ENCODE measurements at regions not wholly inside any gene's neighbourhood (a gene's known extent, or its start where the extent isn't known, plus 50 kb on each side); places are given as distances from the start of the nearest gene placed in this dataset.

- H3K36me3 ChIP-seq (ENCODE audit: low read depth): no peaks in the 10 kb centered on the region
- no peaks in the 10 kb centered on the region for H3K9me3 ChIP-seq
- H3K4me3 ChIP-seq: no peak overlapping the region
- H3K4me1 ChIP-seq (ENCODE audit: low read depth): no peaks in the 10 kb centered on the region
- no peak for ATAC-seq
- TF ChIP-seq CTCF (IDR thresholded peaks at IDR 0.05): no peak
- intact Hi-C loops (cut with DNase I, micrococcal nuclease): no loop called here
- DNase-seq: no peak
These were observed 91.8 kb upstream of the CLDN5 start for GRCh38 chr22:19615867-19616581.

GRCh38 chr22:19619144-19620009 lies 94.9 kb upstream of the SEPTIN5 start:
- Histone ChIP-seq H3K4me3 (no peak overlapping the region), H3K4me1 (ENCODE audit: low read depth) (no peaks in the 10 kb centered on the region), H3K36me3 (ENCODE audit: low read depth) (no peaks in the 10 kb centered on the region), H3K9me3 (no peaks in the 10 kb centered on the region)
- ATAC-seq (no peak), DNase-seq (no peak)
- TF ChIP-seq CTCF (IDR thresholded peaks at IDR 0.05): no peak
- intact Hi-C loops (cut with DNase I, micrococcal nuclease): no loop called here

- intact Hi-C loops (cut with DNase I, micrococcal nuclease): no loop called here
- DNase-seq (no peak), ATAC-seq (no peak)
- TF ChIP-seq CTCF (IDR thresholded peaks at IDR 0.05): no peak
- no peak overlapping the region for H3K4me3 ChIP-seq
- H3K9me3 ChIP-seq: no peaks in the 10 kb centered on the region
- H3K36me3 ChIP-seq (ENCODE audit: low read depth): no peaks in the 10 kb centered on the region
- H3K4me1 ChIP-seq (ENCODE audit: low read depth): no peaks in the 10 kb centered on the region
These were observed 93.4 kb upstream of the SEPTIN5 start for GRCh38 chr22:19620742-19621371.

DNA sequence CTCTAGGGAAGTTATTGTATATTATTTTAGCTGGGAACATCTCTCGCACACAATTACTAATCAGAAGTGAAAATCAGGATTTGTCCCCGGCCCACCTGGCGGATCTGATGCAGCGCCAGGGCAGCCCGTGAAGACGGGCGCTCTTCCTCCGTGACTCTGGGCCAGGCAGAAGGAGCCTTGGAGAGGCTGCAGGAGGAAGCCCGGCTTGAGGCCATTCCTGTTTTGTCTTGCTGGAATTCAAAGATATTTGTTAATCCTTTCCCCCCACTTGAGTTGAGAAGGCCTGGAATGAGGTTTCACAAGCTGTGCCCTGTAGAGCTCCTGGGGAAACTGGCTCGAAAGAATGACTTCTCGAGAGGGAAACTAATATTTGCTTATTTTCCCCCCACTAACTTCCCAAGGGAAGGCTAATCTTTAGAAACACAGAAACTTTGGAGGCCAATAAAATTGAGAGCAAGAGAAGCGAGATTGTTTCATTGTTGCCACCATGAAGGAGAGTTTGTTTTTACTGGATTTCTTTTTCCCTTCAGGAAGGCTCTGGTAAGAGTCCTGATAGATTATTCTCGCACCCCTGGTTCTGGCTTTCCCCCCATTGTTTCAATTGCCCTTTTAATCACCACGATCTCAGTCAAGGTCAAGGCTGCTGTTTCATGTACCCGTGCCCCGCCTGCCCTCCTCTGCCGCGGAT lies 92.8 kb upstream of the SEPTIN5 start:
- Histone ChIP-seq H3K36me3 (ENCODE audit: low read depth) (no peaks in the 10 kb centered on the region), H3K4me1 (ENCODE audit: low read depth) (no peaks in the 10 kb centered on the region), H3K4me3 (no peak overlapping the region), H3K9me3 (no peaks in the 10 kb centered on the region)
- ATAC-seq (no peak), DNase-seq (no peak)
- intact Hi-C loops (cut with DNase I, micrococcal nuclease): no loop called here
- no peak for TF ChIP-seq CTCF (IDR thresholded peaks at IDR 0.05)

GRCh38 chr22:19622061-19622441 lies 92.3 kb upstream of the SEPTIN5 start:
- no peak for TF ChIP-seq CTCF (IDR thresholded peaks at IDR 0.05)
- intact Hi-C loops (cut with DNase I, micrococcal nuclease): no loop called here
- ATAC-seq: peak; percentile 11
- H3K36me3 ChIP-seq (ENCODE audit: low read depth): no peaks in the 10 kb centered on the region
- H3K4me3 ChIP-seq: no peak overlapping the region
- no peak for DNase-seq
- no peaks in the 10 kb centered on the region for H3K4me1 ChIP-seq (ENCODE audit: low read depth)
- H3K9me3 ChIP-seq: no peaks in the 10 kb centered on the region
